Bronchial epithelial cell (primary cell): ENCODE measurements at regions not wholly inside any gene's neighbourhood (a gene's known extent, or its start where the extent isn't known, plus 50 kb on each side); places are given as distances from the start of the nearest gene placed in this dataset.
"Not testable (repeated sequence)": the region's sequence is repeated elsewhere in the genome, so short reads cannot be mapped to it uniquely, and the experiment has no call there.

Experiments used
- DNase-seq: peaks from one replicate; pipeline ENCODE4 v3.0.0-alpha.2; 2010; ENCODE audit warnings: low read depth
- FAIRE-seq: peaks from 2 replicates; lab custom pipeline; 2011; peaks lifted over from hg19 to GRCh38; lab: Jason Lieb, UNC
- H3K27me3 ChIP-seq: 2 replicates; pipeline ENCODE4 v1.5.1; 2011; ENCODE audit warnings: low read length; ENCODE audit not compliant: control insufficient read depth, insufficient read depth
- H3K36me3 ChIP-seq: 2 replicates; pipeline ENCODE4 v1.5.1; 2011; ENCODE audit warnings: low read length; ENCODE audit not compliant: control insufficient read depth, insufficient read depth
- H3K4me3 ChIP-seq: 2 replicates; pipeline ENCODE4 v1.5.1; 2011; ENCODE audit warnings: mild to moderate bottlenecking, low read depth, low read length, control low read depth
- TF ChIP-seq, protein P1 (sequence below): IDR thresholded peaks from 2 replicates; pipeline ENCODE4 v1.5.1; 2011; ENCODE audit warnings: mild to moderate bottlenecking, moderate library complexity, low read length, control low read depth, inconsistent platforms; ENCODE audit not compliant: insufficient read depth, severe bottlenecking

DNA sequence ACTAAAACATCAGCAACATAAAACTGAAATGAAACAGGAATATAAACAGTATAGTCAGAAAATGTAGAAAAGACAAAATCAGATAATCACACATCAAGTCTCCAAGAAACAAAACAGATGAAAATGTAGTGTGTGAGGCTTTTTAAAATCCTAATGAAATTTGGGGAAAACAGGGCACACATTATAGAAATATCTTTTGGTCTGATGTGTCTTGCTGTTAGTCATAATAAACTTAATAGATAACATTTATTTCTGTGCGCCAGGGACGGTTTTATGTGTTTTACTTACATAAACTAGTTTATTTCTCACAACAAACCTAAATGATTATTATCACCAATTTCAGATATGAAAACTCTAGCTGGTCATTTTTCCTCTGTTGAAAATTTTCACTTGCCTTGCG lies 293.9 kb upstream of the GATB start:
- DNase-seq (no peak), FAIRE-seq (no peak)
- Histone ChIP-seq H3K36me3 (no peaks in the 10 kb centered on the region), H3K27me3 (no peaks in the 10 kb centered on the region), H3K4me3 (no peak overlapping the region)
- TF ChIP-seq, protein P1, sequence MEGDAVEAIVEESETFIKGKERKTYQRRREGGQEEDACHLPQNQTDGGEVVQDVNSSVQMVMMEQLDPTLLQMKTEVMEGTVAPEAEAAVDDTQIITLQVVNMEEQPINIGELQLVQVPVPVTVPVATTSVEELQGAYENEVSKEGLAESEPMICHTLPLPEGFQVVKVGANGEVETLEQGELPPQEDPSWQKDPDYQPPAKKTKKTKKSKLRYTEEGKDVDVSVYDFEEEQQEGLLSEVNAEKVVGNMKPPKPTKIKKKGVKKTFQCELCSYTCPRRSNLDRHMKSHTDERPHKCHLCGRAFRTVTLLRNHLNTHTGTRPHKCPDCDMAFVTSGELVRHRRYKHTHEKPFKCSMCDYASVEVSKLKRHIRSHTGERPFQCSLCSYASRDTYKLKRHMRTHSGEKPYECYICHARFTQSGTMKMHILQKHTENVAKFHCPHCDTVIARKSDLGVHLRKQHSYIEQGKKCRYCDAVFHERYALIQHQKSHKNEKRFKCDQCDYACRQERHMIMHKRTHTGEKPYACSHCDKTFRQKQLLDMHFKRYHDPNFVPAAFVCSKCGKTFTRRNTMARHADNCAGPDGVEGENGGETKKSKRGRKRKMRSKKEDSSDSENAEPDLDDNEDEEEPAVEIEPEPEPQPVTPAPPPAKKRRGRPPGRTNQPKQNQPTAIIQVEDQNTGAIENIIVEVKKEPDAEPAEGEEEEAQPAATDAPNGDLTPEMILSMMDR = no peak

DNA sequence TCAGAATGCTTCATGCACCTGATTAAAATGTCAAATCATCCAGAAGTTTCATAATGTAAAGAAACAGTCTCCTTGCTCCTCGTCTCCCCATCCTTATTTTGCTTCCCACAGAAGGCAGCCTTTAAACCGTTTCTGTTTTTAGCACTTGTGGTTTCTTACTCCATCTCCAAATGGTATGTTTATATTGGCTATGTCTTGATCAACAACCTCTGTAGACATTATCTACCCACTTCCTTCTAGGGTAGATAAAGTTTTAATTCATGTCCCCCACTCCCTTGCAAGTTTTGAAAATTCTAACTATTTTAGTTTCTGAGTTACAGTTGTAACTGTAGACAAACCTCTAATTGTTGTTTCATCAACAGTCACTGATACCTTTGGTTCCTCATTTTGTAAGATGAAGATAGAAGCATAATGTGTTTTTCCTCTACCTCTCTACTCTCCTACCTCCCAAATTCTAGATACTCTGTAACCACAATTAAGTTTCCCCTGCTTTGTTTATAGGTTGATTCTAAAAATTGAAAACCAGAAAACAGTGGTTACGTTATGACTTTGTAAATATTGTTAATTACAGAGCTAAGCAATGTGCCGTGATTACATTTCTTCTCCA lies 291.7 kb upstream of the GATB start:
- no peaks in the 10 kb centered on the region for H3K36me3 ChIP-seq
- FAIRE-seq = no peak

DNA sequence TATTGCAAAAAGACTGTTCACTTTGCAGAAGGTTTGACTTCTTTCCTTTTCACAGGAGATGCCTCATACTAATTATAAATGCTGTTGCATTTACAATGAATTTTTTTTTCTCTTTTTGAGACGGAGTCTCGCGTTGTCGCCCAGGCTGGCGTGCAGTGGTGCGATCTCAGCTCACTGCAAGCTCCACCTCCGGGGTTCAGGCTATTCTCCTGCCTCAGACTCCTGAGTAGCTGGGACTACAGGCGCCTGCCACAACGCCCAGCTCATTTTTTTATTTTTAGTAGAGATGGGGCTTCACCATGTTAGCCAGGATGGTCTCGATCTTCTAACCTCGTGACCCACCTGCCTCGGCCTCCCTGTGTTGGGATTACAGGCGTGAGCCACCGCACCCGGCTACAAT lies 290.5 kb upstream of the GATB start:
- not testable (repeated sequence) for DNase-seq, FAIRE-seq, H3K27me3 ChIP-seq, H3K4me3 ChIP-seq, H3K36me3 ChIP-seq

More for the DNA sequence above, 291.7 kb upstream of the GATB start:
- Histone ChIP-seq H3K27me3 (no peaks in the 10 kb centered on the region), H3K4me3 (no peak overlapping the region)
- DNase-seq = no peak
- TF ChIP-seq, protein P1 = no peak

DNA sequence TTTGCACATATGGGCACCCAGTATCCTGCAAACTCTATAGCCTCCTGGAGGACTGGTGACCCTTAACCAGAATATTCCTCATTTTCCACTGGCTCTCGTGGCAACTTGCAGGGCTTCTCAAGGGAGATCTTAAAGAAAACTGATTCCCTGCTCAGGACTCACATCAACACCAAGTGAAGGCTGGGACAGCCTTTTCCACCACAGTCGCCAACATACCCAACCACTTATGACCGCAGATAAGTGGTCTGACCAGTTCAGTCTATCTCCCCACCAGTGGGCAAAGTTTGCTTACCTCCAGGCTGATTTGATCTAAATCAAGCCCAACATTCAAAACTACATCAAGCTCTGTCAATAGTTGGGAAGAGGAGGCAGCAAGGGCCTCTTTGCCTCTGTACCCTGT lies 289.3 kb upstream of the GATB start:
- DNase-seq = no peak
- FAIRE-seq = no peak

DNA sequence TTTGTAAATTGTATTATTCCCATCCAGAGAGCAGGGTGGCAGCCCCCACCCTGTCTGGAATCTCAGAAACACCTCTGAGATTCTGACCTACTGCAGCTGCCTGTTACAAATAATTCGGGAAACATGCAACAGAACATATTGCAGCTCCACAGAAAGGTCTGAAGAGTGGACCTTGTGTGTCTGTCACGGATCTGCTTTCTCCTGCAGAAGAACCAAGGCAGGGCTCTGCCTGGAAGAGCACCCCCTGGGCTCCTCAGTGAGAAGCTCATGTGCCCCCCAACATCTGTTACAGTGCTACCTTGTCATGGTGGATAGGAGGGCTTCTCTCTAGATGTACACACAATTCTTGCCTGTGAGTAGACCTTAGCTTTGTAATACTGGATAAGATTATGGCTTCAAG lies 286.6 kb upstream of the GATB start:
- no peak overlapping the region for H3K4me3 ChIP-seq
- TF ChIP-seq, protein P1 = no peak
- FAIRE-seq (no peak), DNase-seq (no peak)
- H3K27me3 ChIP-seq = no peaks in the 10 kb centered on the region
- no peaks in the 10 kb centered on the region for H3K36me3 ChIP-seq

More for the DNA sequence above, 289.3 kb upstream of the GATB start:
- no peaks in the 10 kb centered on the region for H3K27me3 ChIP-seq
- TF ChIP-seq, protein P1 = no peak
- H3K36me3 ChIP-seq = no peaks in the 10 kb centered on the region
- no peak overlapping the region for H3K4me3 ChIP-seq

DNA sequence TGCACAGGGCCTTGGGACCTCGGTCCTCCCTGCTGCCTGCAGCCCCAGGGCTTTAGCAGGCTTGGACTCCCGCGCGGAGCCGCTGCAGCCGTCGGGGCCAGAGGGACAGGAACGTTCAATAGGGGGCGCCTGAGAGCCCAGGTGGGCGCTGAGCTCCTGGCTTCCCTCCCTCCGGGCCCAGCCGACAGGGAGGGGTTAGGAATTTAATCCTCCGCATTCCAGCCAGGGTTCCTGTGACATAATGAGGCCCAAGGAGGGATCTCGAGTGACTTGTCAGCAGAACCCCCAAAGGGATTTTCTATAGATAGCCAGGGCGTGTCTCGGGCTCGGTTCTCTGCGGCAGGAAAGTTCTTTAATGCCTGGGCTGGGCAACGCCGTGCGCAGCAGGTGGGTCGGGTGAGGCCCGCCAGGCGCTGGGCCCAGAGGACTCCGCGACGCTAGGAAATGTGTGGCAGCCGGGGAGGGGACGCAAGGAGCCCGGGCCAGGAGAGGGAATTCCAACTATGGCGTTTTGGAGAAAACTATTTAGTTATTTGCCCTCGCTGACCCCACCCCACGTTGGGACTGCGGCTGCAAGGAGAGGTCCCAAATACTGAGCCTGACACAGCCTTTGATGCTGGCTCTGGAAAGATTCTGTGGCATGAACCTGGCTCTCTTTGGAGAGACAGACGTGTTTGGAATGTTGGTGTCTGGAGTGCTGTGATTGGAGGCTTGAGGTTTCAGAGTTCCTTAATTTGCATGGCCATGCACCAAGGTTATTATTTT lies 285.2 kb upstream of the GATB start:
- DNase-seq = peak; percentile 54
- TF ChIP-seq, protein P1 = peak; percentile 84
- FAIRE-seq = no peak
- Histone ChIP-seq H3K36me3 (no peaks in the 10 kb centered on the region), H3K4me3 (peak overlapping the region; percentile 15), H3K27me3 (no peaks in the 10 kb centered on the region)
